Upper lobe of left lung (tissue), 4 donors: ENCODE measurements at regions not wholly inside any gene's neighbourhood (a gene's known extent, or its start where the extent isn't known, plus 50 kb on each side); places are given as distances from the start of the nearest gene placed in this dataset.

Source experiments
- CTCF ChIP-seq, 6 experiments: fragments of 450-650 bp in 4 of 6; fragments of 200-600 bp in 2 of 6; sonication (generic) in 2 of 6; IDR thresholded peaks; one replicate each; pipeline ENCODE4 v1.5.1; 2016 to 2019; ENCODE audit warnings: antibody characterized with exemption in 6 of 6
- EP300 ChIP-seq, 4 donors: sonication (generic); formaldehyde crosslinking; IDR thresholded peaks; one replicate each; pipeline ENCODE4 v1.5.1; 2017; ENCODE audit warnings: antibody characterized with exemption in 4 of 4, control low read depth in 2 of 4
- POLR2A ChIP-seq, 4 donors: fragments of 450-650 bp; IDR thresholded peaks; one replicate each; pipeline ENCODE4 v1.5.1; 2016 to 2017; ENCODE audit warnings: antibody characterized with exemption in 4 of 4, mild to moderate bottlenecking in 2 of 4
- POLR2AphosphoS5 ChIP-seq, 2 donors: sonication (generic); formaldehyde crosslinking; IDR thresholded peaks; one replicate each; pipeline ENCODE4 v1.5.1; 2017; ENCODE audit warnings: antibody characterized with exemption in 2 of 2

- TF ChIP-seq POLR2A (IDR thresholded peaks at IDR 0.05), result no peak
- no peak for TF ChIP-seq CTCF (IDR thresholded peaks at IDR 0.05)
- no peak for TF ChIP-seq EP300 (IDR thresholded peaks at IDR 0.05)
- TF ChIP-seq POLR2AphosphoS5 (IDR thresholded peaks at IDR 0.05), result no peak
Observed at GRCh38 chr1:101356604-101357443, 120.0 kb downstream of the S1PR1 start.
